Neural cell (in vitro differentiated cells): ENCODE measurements at regions not wholly inside any gene's neighbourhood (a gene's known extent, or its start where the extent isn't known, plus 50 kb on each side); places are given as distances from the start of the nearest gene placed in this dataset.

Experiments
- H2AFZ ChIP-seq: fragments of 200-600, 300-800 bp; sonication (generic), shearing (Covaris generic); 2 replicates; pipeline ENCODE4 v1.6.0; 2014; ENCODE audit warnings: low read depth, mild to moderate bottlenecking, antibody characterized with exemption, low read length, moderate library complexity
- H3F3A ChIP-seq: fragments of 200-600 bp; shearing (Covaris generic); 2 replicates; pipeline ENCODE4 v1.6.1; 2016; ENCODE audit warnings: mild to moderate bottlenecking, moderate library complexity, mixed read lengths, antibody characterized with exemption, low read length; ENCODE audit not compliant: insufficient read depth, poor library complexity, severe bottlenecking
- H3K27ac ChIP-seq: fragments of 200-600, 300-800 bp; sonication (generic), shearing (Covaris generic); 2 replicates; pipeline ENCODE4 v1.5.1; 2014; ENCODE audit warnings: mild to moderate bottlenecking, low read length, moderate library complexity
- H3K27me3 ChIP-seq: fragments of 300-800, 200-600 bp; sonication (generic), shearing (Covaris generic); 2 replicates; pipeline ENCODE4 v1.6.0; 2014; ENCODE audit warnings: mild to moderate bottlenecking, low read depth, low read length, moderate library complexity; ENCODE audit not compliant: insufficient read depth
- H3K36me3 ChIP-seq: fragments of 300-800, 200-600 bp; sonication (generic), shearing (Covaris generic); 2 replicates; pipeline ENCODE4 v1.5.1; 2014; ENCODE audit warnings: mild to moderate bottlenecking, antibody characterized with exemption, low read length, moderate library complexity; ENCODE audit not compliant: insufficient read depth
- H3K4me2 ChIP-seq: fragments of 300-800, 200-600 bp; sonication (generic), shearing (Covaris generic); 2 replicates; pipeline ENCODE4 v1.6.0; 2014; ENCODE audit warnings: mild to moderate bottlenecking, low read length
- H3K4me3 ChIP-seq: fragments of 300-800, 200-600 bp; sonication (generic), shearing (Covaris generic); 2 replicates; pipeline ENCODE4 v1.5.1; 2014; ENCODE audit warnings: mild to moderate bottlenecking, low read length, moderate library complexity
- H3K79me2 ChIP-seq: fragments of 200-600 bp; shearing (Covaris generic); replicated peaks from 2 replicates; pipeline ENCODE4 v1.6.0; 2014; ENCODE audit warnings: mild to moderate bottlenecking, low read length, moderate library complexity; ENCODE audit not compliant: insufficient read depth
- H3K9ac ChIP-seq: fragments of 300-800, 200-600 bp; sonication (generic), shearing (Covaris generic); 2 replicates; pipeline ENCODE4 v1.6.1; 2016; ENCODE audit warnings: mild to moderate bottlenecking, low read length, mixed read lengths
- H3K9me2 ChIP-seq: fragments of 200-600 bp; shearing (Covaris generic); 2 replicates; pipeline ENCODE4 v1.6.1; 2016; ENCODE audit warnings: mild to moderate bottlenecking, low read length, mixed read lengths; ENCODE audit not compliant: insufficient read depth
- H3K9me3 ChIP-seq: fragments of 200-600, 300-800 bp; sonication (generic), shearing (Covaris generic); 2 replicates; pipeline ENCODE4 v1.6.1; 2016; ENCODE audit warnings: mild to moderate bottlenecking, mixed run types, low read length, moderate library complexity, mixed read lengths
- H4K20me1 ChIP-seq: fragments of 200-600 bp; shearing (Covaris generic); 2 replicates; pipeline ENCODE4 v1.6.1; 2016; ENCODE audit warnings: mild to moderate bottlenecking, mixed run types; ENCODE audit not compliant: insufficient read depth
- EP300 ChIP-seq: fragments of 450-650 bp; conservative IDR thresholded peaks from 2 replicates; pipeline ENCODE4 v1.6.1; 2014; ENCODE audit warnings: antibody characterized with exemption, mild to moderate bottlenecking, moderate library complexity; ENCODE audit not compliant: poor library complexity, severe bottlenecking
- EZH2 ChIP-seq: fragments of 200-600, 300-800 bp; shearing (Covaris generic), sonication (generic); IDR thresholded peaks from 2 replicates; pipeline ENCODE4 v1.6.1; 2014; ENCODE audit warnings: antibody characterized with exemption, low read length, borderline replicate concordance, mild to moderate bottlenecking; ENCODE audit not compliant: insufficient read depth, poor library complexity, severe bottlenecking
- MXI1 ChIP-seq: fragments of 450-650 bp; conservative IDR thresholded peaks from 2 replicates; pipeline ENCODE4 v1.6.1; 2014; ENCODE audit warnings: antibody characterized with exemption, mild to moderate bottlenecking; ENCODE audit not compliant: poor library complexity, severe bottlenecking
- POLR2AphosphoS5 ChIP-seq: IDR thresholded peaks from 2 replicates; pipeline ENCODE4 v1.6.1; 2012
- RAD21 ChIP-seq: fragments of 450-650 bp; conservative IDR thresholded peaks from 2 replicates; pipeline ENCODE4 v1.6.1; 2014; ENCODE audit warnings: antibody characterized with exemption, mild to moderate bottlenecking, moderate library complexity
- SMC3 ChIP-seq: fragments of 450-650 bp; conservative IDR thresholded peaks from 2 replicates; pipeline ENCODE4 v1.6.1; 2014; ENCODE audit warnings: antibody characterized with exemption, mild to moderate bottlenecking, moderate library complexity; ENCODE audit not compliant: poor library complexity
- TAF1 ChIP-seq: IDR thresholded peaks from 2 replicates; pipeline ENCODE4 v1.6.1; 2012; ENCODE audit warnings: low read depth
- TF ChIP-seq, protein P1 (sequence below): fragments of 450-650 bp; IDR thresholded peaks from 2 replicates; pipeline ENCODE4 v1.5.1; 2014; ENCODE audit warnings: antibody characterized with exemption, mild to moderate bottlenecking, moderate library complexity; ENCODE audit not compliant: poor library complexity, severe bottlenecking
- TF ChIP-seq, protein P2 (sequence below): IDR thresholded peaks from 2 replicates; pipeline ENCODE4 v1.6.1; 2012; ENCODE audit warnings: borderline replicate concordance

DNA sequence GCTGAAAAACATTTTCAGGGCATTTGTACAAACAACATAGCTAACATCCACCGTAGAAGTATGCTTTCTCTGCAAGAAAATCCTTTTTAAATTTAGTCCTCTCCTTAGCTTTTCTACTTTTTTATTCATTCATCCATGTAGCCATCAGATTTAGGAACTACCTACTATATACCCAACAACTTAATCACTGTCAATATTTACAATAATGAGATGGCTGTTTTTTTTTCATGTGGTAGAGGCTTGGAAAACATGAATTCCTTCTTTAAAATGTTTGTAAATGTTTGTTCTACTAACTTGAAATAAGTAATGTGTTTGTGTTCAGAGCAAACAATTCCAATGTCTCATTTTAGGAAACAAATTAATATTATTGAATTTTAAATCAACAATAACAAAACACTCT, 78.2 kb upstream of the CAV2 start:
- H3K27me3 ChIP-seq: no peaks in the 10 kb centered on the region
- H3K79me2 ChIP-seq: no peaks in the 10 kb centered on the region
- H3K9me3 ChIP-seq: no peaks in the 10 kb centered on the region
- no peak overlapping the region for H3K4me3 ChIP-seq
- no peaks in the 10 kb centered on the region for H3F3A ChIP-seq
- H3K9ac ChIP-seq: no peak overlapping the region
- no peak overlapping the region for H3K27ac ChIP-seq
- H2AFZ ChIP-seq: no peak overlapping the region
- TF ChIP-seq, protein P1, sequence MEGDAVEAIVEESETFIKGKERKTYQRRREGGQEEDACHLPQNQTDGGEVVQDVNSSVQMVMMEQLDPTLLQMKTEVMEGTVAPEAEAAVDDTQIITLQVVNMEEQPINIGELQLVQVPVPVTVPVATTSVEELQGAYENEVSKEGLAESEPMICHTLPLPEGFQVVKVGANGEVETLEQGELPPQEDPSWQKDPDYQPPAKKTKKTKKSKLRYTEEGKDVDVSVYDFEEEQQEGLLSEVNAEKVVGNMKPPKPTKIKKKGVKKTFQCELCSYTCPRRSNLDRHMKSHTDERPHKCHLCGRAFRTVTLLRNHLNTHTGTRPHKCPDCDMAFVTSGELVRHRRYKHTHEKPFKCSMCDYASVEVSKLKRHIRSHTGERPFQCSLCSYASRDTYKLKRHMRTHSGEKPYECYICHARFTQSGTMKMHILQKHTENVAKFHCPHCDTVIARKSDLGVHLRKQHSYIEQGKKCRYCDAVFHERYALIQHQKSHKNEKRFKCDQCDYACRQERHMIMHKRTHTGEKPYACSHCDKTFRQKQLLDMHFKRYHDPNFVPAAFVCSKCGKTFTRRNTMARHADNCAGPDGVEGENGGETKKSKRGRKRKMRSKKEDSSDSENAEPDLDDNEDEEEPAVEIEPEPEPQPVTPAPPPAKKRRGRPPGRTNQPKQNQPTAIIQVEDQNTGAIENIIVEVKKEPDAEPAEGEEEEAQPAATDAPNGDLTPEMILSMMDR: no peak
- no peak for TF ChIP-seq POLR2AphosphoS5
- TF ChIP-seq MXI1: no peak
- TF ChIP-seq SMC3: no peak
- TF ChIP-seq EP300: no peak
- no peaks in the 10 kb centered on the region for H3K9me2 ChIP-seq
- no peaks in the 10 kb centered on the region for H4K20me1 ChIP-seq
- H3K4me2 ChIP-seq: no peak overlapping the region
- H3K36me3 ChIP-seq: no peaks in the 10 kb centered on the region

DNA sequence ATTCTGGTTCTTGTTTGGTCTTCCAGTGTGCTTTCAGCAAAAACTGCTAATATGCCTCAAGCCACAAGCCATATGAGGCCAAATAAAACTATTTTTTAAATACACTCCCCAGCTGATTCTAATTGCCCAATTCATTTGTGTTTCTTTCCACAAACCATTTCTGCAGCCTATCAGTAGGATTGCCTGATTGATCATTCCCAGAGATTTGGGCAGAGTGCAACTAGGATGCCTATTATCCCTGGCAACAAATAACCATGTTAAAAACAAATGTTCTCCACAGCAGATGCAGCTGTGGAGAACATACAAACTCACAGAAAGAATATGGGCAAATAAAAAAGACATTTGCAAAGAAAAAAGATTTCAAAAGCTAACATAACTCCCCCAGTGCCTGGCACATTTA, 76.9 kb upstream of the CAV2 start:
- no peaks in the 10 kb centered on the region for H3F3A ChIP-seq
- H3K4me2 ChIP-seq: no peak overlapping the region
- no peak overlapping the region for H3K4me3 ChIP-seq
- H3K36me3 ChIP-seq: no peaks in the 10 kb centered on the region
- no peaks in the 10 kb centered on the region for H3K27me3 ChIP-seq
- no peaks in the 10 kb centered on the region for H4K20me1 ChIP-seq
- TF ChIP-seq, protein P1: no peak
- no peak for TF ChIP-seq EZH2
- no peak for TF ChIP-seq RAD21
- no peak for TF ChIP-seq EP300
- TF ChIP-seq MXI1: no peak
- TF ChIP-seq POLR2AphosphoS5: no peak
- TF ChIP-seq SMC3: no peak
- TF ChIP-seq TAF1: no peak
- TF ChIP-seq, protein P2, sequence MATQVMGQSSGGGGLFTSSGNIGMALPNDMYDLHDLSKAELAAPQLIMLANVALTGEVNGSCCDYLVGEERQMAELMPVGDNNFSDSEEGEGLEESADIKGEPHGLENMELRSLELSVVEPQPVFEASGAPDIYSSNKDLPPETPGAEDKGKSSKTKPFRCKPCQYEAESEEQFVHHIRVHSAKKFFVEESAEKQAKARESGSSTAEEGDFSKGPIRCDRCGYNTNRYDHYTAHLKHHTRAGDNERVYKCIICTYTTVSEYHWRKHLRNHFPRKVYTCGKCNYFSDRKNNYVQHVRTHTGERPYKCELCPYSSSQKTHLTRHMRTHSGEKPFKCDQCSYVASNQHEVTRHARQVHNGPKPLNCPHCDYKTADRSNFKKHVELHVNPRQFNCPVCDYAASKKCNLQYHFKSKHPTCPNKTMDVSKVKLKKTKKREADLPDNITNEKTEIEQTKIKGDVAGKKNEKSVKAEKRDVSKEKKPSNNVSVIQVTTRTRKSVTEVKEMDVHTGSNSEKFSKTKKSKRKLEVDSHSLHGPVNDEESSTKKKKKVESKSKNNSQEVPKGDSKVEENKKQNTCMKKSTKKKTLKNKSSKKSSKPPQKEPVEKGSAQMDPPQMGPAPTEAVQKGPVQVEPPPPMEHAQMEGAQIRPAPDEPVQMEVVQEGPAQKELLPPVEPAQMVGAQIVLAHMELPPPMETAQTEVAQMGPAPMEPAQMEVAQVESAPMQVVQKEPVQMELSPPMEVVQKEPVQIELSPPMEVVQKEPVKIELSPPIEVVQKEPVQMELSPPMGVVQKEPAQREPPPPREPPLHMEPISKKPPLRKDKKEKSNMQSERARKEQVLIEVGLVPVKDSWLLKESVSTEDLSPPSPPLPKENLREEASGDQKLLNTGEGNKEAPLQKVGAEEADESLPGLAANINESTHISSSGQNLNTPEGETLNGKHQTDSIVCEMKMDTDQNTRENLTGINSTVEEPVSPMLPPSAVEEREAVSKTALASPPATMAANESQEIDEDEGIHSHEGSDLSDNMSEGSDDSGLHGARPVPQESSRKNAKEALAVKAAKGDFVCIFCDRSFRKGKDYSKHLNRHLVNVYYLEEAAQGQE: no peak
- H3K27ac ChIP-seq: no peak overlapping the region
- H3K9me3 ChIP-seq: no peaks in the 10 kb centered on the region
- H3K9ac ChIP-seq: no peak overlapping the region
- no peak overlapping the region for H2AFZ ChIP-seq
- no peaks in the 10 kb centered on the region for H3K79me2 ChIP-seq
- no peaks in the 10 kb centered on the region for H3K9me2 ChIP-seq
